LNCaP clone FGC (cell line): ENCODE measurements at regions not wholly inside any gene's neighbourhood (a gene's known extent, or its start where the extent isn't known, plus 50 kb on each side); places are given as distances from the start of the nearest gene placed in this dataset.

Experiments
- DNase-seq: peaks from one replicate; pipeline ENCODE4 v3.0.0-alpha.2; 2011; ENCODE audit warnings: low read depth
- H3K4me3 ChIP-seq: 2 replicates; pipeline ENCODE4 v1.5.1; 2011; ENCODE audit warnings: mild to moderate bottlenecking, low read depth, low read length, control low read depth
- TF ChIP-seq, protein P1 (sequence below): IDR thresholded peaks from 2 replicates; pipeline ENCODE4 v1.5.1; 2012; ENCODE audit warnings: mild to moderate bottlenecking; ENCODE audit not compliant: control insufficient read depth, insufficient read depth; ENCODE audit errors: extremely low read depth

DNA sequence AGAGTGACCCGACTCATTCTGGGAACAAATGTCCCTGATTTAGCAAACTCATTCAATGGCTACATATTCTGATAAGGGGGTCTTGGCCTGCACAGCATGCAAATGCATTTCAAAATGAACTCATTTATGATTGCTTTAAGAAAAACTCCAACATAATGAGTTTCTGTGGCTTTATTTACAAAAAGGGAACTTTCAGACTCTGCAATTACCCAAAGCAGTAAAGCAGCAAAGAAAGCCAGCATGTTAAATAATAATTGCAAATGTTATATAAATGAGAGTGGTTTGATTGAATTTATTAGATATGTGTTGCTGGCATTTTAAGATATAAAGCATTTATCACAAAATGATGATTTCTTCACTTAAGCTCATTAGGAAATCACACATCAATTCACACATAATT lies 295.7 kb downstream of the FBXW7 start:
- no peak for DNase-seq
- TF ChIP-seq, protein P1, sequence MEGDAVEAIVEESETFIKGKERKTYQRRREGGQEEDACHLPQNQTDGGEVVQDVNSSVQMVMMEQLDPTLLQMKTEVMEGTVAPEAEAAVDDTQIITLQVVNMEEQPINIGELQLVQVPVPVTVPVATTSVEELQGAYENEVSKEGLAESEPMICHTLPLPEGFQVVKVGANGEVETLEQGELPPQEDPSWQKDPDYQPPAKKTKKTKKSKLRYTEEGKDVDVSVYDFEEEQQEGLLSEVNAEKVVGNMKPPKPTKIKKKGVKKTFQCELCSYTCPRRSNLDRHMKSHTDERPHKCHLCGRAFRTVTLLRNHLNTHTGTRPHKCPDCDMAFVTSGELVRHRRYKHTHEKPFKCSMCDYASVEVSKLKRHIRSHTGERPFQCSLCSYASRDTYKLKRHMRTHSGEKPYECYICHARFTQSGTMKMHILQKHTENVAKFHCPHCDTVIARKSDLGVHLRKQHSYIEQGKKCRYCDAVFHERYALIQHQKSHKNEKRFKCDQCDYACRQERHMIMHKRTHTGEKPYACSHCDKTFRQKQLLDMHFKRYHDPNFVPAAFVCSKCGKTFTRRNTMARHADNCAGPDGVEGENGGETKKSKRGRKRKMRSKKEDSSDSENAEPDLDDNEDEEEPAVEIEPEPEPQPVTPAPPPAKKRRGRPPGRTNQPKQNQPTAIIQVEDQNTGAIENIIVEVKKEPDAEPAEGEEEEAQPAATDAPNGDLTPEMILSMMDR, result no peak
- no peak overlapping the region for H3K4me3 ChIP-seq

DNA sequence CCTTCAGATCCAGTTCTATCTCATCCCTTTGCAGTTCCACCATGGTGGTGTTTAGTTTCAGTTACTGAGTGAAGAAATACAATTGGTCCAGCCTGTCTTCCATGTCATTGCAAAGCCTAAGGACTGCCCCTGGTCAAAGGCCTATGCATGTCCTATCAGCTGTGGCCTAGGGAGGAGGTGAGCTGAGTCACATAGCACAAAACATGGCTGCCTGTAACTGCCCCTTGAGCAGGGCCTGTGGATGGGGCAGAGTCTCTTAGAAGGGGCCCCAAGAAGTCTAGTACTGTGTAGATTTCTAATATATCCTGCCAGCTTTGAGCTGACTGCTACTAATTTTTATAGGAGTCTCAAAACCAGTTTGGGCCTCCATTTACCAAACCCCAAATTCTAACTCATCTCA lies 296.7 kb downstream of the FBXW7 start:
- no peak overlapping the region for H3K4me3 ChIP-seq
- TF ChIP-seq, protein P1, result no peak
- DNase-seq, result no peak

DNA sequence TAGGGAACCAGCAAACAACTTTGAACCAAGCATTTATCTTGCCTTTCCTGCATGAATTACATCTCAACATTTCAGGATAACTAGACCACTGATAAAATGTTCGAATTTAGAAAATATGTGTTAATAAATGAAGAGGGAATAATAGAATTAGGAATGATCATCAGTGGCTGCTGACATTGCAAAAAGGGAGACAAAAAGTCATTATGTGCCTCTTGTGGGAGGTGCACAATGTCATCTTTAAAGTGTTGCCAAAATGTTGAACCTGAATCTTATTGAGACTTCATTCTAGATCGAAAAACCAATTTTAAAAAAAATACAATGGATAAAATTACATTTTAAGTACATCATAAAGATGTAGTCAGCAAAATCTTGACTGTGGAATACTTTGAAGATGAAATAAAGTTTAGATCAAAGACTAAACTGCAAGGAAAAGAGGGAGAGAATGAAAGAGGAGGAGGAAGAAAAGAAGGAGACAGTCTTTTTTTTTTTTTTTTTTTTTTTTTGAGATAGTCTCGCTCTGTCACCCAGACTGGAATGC lies 299.3 kb downstream of the FBXW7 start:
- TF ChIP-seq, protein P1, result no peak
- no peak for DNase-seq

DNA sequence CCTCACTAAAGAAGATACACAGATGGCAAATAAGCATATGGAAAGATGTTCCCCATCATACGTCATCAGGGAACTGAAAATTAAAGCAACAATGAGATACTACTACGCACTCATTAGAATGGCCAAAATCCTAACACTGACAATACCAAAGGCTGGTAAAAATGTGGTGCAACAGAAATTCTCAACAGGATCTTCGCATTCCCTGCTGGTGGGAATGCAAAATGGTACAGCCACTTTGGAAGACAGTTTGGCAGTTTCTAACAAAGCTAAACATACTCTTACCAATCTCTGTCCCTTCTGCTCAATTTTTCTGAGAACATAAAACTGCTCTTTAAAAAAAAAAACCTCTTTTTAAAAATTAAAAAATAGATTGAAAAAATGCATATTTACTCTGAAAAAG lies 300.2 kb downstream of the FBXW7 start:
- H3K4me3 ChIP-seq, result no peak overlapping the region
- TF ChIP-seq, protein P1, result no peak
- no peak for DNase-seq

More for the DNA sequence above, 299.3 kb downstream of the FBXW7 start:
- no peak overlapping the region for H3K4me3 ChIP-seq

DNA sequence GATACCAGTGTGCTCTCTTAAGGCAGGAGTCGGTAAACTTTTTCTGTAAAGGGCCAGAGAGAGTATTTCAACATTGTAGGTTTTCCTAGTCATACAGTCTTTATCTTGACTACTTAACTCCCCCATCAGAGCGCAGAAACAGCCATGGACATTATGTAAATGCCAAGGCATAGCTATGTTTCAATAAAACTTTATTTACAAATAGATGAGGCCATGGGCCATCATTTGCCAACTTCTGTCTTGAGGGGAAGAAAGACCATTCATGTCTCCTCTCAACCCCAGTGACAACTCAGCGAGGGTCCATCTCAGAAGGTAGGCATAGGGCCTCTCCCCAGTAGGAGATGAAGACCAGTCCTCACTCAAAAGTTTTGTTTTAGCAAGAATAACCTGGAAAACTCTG lies 301.3 kb downstream of the FBXW7 start:
- TF ChIP-seq, protein P1, result no peak
- DNase-seq, result no peak
- no peak overlapping the region for H3K4me3 ChIP-seq

DNA sequence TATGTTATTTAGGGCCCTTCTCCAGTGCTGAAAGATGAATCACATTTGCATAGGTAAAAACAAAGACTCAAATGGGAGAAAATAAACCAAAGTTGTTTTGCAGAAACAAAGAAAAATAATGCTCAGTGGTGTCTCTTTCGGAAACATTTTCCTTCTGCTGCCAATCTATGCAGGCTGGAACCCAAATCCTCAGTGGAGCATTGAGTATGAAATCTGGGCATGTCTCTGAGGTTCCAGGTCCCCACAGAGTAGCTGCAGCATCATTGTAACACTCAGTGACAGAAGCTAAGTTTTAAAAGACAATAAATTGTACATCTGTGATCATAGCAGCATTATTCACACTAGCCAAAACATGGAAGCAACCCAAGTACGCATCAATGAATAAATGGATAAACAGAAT lies 303.6 kb downstream of the FBXW7 start:
- TF ChIP-seq, protein P1, result no peak
- DNase-seq, result no peak
- H3K4me3 ChIP-seq, result no peak overlapping the region

DNA sequence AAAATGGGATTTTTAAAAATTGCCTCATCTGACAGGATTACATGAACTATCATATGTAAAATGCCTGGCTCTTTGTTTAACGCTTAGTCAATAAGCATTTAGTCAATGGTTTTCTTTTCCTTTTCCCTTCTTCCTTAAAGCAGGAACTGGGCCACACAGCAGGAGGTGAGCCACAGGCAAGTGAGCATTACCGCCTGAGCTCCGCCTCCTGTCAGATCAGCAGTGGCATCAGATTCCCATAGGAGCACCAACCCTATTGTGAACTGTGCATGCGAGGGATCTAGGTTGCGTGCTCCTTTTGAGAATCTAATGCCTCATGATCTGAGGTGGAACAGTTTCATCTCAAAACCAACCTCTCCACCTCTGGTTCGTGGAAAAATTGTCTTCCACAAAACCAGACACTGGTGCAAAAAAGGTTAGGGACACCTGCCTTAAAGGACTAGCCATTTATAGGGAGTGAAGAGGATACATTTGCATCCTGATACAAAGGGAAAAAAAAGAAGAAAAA lies 306.1 kb downstream of the FBXW7 start:
- TF ChIP-seq, protein P1, result no peak
- DNase-seq, result no peak
- H3K4me3 ChIP-seq, result no peak overlapping the region
